SKM-1 (cell line): ENCODE measurements at regions not wholly inside any gene's neighbourhood (a gene's known extent, or its start where the extent isn't known, plus 50 kb on each side); places are given as distances from the start of the nearest gene placed in this dataset.
"Not testable (repeated sequence)": the region's sequence is repeated elsewhere in the genome, so short reads cannot be mapped to it uniquely, and the experiment has no call there.

Experiments used
- DNase-seq: peaks from one replicate; lab custom pipeline; 2025; ENCODE audit not compliant: unreplicated experiment; lab: John Stamatoyannopoulos, UW

GRCh38 chr12:90619943-90620342 is 335.0 kb downstream of the CCER1 start:
- DNase-seq: no peak

- no peak for DNase-seq
Measured at GRCh38 chr12:90618586-90618985, 336.4 kb downstream of the CCER1 start.

- no peak for DNase-seq
Measured at GRCh38 chr12:90611891-90612290, 343.1 kb downstream of the CCER1 start.

DNA sequence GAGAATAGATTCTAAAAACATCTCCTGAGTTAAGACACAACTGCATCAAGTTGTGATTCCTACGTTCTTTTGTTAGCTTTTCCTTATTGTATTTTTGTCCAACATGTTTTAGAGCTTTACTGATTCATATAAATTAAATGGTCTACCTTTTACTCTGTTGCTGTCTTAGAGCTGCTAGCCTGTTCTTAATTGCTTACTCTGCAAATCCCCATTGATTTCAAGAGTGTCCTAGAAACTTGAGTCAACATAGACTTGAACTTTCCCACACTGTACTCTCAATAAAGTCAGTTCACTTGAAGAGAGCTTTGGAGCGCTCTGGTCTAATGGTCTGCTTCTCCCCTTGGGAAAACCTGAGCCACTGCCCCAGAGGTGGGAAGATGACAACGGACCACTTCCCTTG is 343.9 kb downstream of the CCER1 start:
- DNase-seq: no peak

GRCh38 chr12:90593596-90594295 is 361.2 kb downstream of the CCER1 start:
- DNase-seq: no peak

- DNase-seq: no peak
Measured at GRCh38 chr12:90589956-90590355, 365.0 kb downstream of the CCER1 start.

- DNase-seq: no peak
Measured at GRCh38 chr12:90585640-90586304, 369.2 kb downstream of the CCER1 start.

- no peak for DNase-seq
Measured at GRCh38 chr12:90576707-90577106, 378.3 kb downstream of the CCER1 start.

DNA sequence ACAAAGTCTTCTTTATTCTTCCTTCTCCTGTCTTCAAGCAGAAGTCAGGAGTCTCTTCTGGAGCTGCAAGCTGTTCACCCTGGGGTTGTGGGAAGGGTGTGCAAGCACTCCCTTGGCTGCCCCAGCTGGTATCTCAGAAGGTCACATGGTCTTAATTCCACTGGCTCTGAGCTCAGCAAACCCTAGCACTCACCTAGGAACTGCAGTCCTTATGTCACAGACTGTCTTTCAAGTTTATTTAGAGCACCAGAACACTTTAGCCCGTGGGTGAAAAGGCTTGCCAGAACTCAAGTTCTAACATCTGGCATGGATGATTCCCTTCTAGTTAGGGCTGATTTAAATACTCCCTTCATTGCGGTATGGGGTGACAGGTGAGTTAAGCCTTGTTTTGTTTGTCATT is 379.0 kb downstream of the CCER1 start:
- DNase-seq: no peak

DNA sequence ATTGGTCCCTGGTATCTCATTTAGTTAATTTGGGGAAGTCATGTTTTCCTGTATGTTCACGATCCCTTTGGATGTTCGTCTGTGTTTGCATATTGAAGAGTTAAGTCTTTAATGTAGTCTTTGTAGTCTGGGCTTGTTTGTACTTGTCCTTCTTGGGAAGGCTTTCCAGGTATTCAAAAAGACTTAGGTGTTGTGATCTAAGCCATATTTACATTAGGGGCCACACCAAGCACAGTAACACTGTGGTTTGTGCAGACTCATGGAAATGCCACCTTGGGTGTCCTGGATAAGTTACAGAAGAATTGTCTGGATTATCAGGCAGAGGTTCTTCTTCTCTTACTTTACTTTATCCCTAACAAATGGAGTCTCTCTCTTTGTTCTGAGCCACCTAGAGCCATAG is 380.3 kb downstream of the CCER1 start:
- DNase-seq: no peak

DNA sequence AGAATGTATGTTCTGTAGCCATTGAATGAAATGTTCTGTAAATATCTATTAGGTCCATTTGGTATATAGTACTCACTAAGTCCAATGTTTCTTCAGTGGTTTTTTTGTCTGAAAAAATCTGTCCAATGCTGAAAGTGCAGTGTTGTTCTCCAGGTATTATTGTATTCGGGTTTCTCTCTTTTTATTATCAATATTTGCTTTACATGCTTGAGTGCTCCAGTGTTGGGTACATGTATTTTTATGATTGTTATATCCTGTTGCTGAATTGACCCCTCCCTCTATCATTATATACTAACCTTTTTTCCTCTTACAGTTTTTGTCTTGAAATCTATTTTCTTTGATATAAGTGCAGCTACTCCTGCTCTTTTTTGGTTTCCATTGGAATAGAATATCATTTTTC is 382.2 kb downstream of the CCER1 start:
- DNase-seq: no peak

DNA sequence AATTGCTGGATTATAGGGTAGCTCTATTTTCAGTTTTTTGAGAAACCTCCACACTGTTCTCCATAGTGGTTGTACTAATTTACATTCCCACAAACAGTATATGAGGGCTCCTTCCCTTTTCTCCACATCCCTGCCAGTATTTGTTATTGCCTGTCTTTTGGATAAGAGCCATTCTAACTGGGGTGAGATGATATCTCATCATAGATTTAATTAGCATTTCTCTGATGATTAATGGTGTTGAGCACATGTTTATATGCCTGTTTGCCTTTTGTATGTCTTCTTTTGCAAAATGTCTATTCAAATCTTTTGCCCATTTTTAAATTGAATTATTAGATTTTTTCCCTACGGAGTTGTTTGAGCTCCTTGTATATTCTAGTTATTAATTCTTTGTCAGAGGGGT is 385.3 kb downstream of the CCER1 start:
- DNase-seq: no peak

GRCh38 chr12:90562671-90563070 is 392.3 kb downstream of the CCER1 start:
- no peak for DNase-seq

DNA sequence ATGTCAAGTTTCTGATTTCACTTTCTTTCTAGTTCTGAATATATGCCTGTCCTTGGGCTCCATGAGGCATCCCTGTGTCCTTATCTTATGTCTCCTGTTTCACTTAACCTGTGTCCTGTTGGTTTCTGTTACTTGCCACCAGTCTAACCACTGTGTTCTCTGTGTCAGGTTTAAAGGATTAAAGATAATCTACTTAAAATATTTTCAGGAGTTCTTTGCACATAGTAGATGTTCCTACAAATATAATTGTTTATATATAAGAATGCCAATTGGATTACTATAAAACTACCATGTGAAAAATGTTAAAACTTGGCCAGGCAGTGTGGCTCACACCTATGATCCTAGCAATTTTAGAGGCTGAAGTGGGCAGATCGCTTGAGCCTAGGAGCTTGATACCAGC is 406.4 kb downstream of the CCER1 start:
- no peak for DNase-seq

DNA sequence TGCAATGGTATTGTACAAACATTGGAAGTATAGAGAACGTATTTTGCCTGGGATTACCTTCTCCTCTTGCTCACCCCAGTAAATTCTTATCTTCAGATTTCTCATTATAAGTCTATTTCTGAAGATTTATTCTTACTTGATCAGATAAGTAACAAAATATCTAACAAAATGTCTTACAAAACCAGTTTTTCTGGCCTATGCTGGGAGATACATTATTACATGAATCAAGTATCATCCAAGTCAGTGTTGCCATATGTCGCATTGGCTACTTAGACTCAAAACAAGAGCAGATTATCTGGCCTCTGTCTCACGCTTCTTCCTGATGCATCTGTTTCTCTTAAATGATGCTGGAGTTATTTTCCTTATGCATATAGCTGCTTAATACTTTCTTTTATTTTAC is 408.5 kb downstream of the CCER1 start:
- DNase-seq: no peak

GRCh38 chr12:90543841-90544240 is 411.1 kb downstream of the CCER1 start:
- no peak for DNase-seq

GRCh38 chr12:90543374-90543773 is 411.6 kb downstream of the CCER1 start:
- no peak for DNase-seq

DNA sequence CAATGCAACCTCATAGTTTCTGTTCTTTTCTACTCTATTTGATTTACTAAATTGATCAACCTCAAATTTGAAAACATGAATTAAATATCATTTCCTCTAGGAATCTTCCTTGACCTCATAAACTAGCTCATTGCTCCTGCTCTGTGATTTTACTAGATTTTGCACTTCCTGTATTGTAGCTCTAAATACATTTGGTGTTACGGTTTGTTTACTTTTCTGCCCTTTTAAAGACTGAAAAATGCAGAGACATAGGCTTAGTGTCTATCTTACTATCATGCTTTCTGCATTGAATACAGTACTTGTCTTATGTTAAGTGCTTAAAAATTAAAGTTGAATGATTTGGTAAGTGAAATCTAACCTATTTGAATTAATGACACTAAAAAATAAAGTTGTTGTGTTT is 412.1 kb downstream of the CCER1 start:
- DNase-seq: not testable (repeated sequence)

DNA sequence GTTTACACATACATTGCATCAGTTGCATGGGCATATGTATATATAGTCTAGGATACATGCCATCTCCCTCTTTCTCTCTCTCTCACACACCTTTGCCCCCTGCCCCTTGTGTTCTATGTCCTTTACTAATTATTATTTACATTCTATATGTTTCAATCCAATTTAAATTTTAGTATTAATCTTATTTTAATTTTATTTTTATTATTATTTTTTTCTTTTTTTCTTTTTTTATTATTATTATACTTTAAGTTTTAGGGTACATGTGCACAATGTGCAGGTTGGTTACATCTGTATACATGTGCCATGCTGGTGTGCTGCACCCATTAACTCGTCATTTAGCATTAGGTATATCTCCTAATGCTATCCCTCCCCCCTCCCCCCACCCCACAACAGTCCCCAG is 421.1 kb downstream of the CCER1 start:
- not testable (repeated sequence) for DNase-seq

DNA sequence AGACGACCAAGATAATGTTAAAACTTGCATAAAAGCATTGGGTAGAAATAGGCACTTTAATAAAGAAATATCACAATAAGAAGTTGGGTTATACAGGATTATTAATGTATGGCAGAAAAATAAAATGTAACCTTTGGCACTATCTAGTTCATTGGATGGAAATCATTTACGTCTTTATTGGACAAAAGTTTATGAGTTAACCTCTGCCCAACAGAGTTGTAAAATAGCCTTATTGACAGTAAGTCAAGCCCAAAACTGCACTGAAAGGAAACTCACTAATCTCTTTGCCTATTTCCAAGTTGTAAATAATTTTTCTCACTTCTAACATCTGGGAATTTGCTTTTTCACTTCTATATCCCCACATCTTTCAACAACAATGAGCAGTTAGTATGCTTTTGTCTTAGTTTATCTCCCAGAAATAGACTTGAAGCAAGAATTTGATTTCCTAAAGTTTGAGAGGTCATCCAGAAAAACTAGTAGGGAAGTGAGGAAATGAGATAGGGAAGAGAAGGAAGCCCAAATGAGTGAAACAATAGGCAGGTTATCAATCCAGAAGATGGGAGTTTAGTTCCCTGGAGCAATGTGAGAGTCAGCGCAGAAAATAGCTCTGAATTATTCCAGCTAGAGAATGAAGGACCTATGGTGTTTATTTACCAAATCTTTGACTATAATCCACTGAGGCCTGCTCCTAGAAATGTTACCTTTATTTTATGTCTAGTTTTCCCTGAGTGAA is 434.8 kb downstream of the CCER1 start:
- DNase-seq: no peak

- no peak for DNase-seq
Measured at GRCh38 chr12:90519285-90519684, 435.7 kb downstream of the CCER1 start.
